Kidney (tissue), 13 donors: ENCODE measurements at regions not wholly inside any gene's neighbourhood (a gene's known extent, or its start where the extent isn't known, plus 50 kb on each side); places are given as distances from the start of the nearest gene placed in this dataset.
A peak's percentile ranks its signal among the peaks of the same experiment; 100 is the strongest.

ENCODE experiments used
- DNase-seq, 5 donors: peaks; one replicate each; pipeline ENCODE4 v3.0.0-alpha.2; 2013 to 2020
- FAIRE-seq: peaks from 2 replicates; lab custom pipeline; 2012; peaks lifted over from hg19 to GRCh38; lab: Jason Lieb, UNC
- H3K27ac ChIP-seq, 2 donors: one replicate each; pipeline ENCODE4 v1.7.0; 2013; ENCODE audit warnings: low read depth in 2 of 2, low read length in 2 of 2, inconsistent platforms in 1 of 2
- H3K27me3 ChIP-seq: one replicate; pipeline ENCODE4 v1.7.1; 2013; ENCODE audit warnings: low read length, inconsistent platforms; ENCODE audit not compliant: control insufficient read depth, insufficient read depth
- H3K36me3 ChIP-seq, 3 donors: one replicate each; pipeline versions ENCODE4 v1.7.0 to v1.7.1; 2013; ENCODE audit warnings: low read length in 3 of 3, control low read depth in 1 of 3, inconsistent platforms in 1 of 3; ENCODE audit not compliant: insufficient read depth in 3 of 3, control insufficient read depth in 2 of 3
- H3K4me1 ChIP-seq, 3 donors: one replicate each; pipeline versions ENCODE4 v1.7.0 to v1.7.1; 2013; ENCODE audit warnings: low read length in 3 of 3, inconsistent platforms in 1 of 3, low read depth in 1 of 3; ENCODE audit not compliant: control insufficient read depth in 2 of 3, insufficient read depth in 2 of 3
- H3K4me3 ChIP-seq, 3 donors: one replicate each; pipeline versions ENCODE4 v1.7.0 to v1.8.1; 2013; ENCODE audit warnings: low read length in 3 of 3, control low read depth in 1 of 3, inconsistent platforms in 1 of 3
- H3K9ac ChIP-seq, 3 donors: one replicate each; pipeline versions ENCODE4 v1.7.0 to v1.7.1; 2013; ENCODE audit warnings: low read length in 3 of 3, control low read depth in 1 of 3, inconsistent platforms in 1 of 3
- H3K9me3 ChIP-seq, 3 donors: one replicate each; pipeline versions ENCODE4 v1.7.0 to v1.7.1; 2013; ENCODE audit warnings: low read length in 3 of 3, control low read depth in 1 of 3, inconsistent platforms in 1 of 3; ENCODE audit not compliant: control insufficient read depth in 2 of 3, insufficient read depth in 1 of 3
- CTCF ChIP-seq: IDR thresholded peaks from 3 replicates; pipeline ENCODE4 v1.5.1; 2012; ENCODE audit warnings: mild to moderate bottlenecking, moderate library complexity, borderline replicate concordance; ENCODE audit not compliant: insufficient read depth; ENCODE audit errors: extremely low read depth
- intact Hi-C: fragments of 100-400 bp; cut with DNase I; formaldehyde crosslinking; loops from one replicate; pipeline ENCODE4 v1.11.1; 2022
- donor health status: control.
- donor health status: control.
- donor health status: control.
- donor health status: control.
- donor health status: control.
- donor health status: DM: yes; HTN: yes; CAD: no.
- donor health status: Normal renal cell carcinoma (clear cell type).

GRCh38 chr2:42867093-42868065 is 75.0 kb upstream of the HAAO start:
- H3K27me3 ChIP-seq, result no peaks in the 10 kb centered on the region
- DNase-seq, result peak in 1 of 5 donors; percentile 7
- peaks cover 0 to 10% (median 0%) of the 10 kb centered on the region in 3 donors for H3K9me3 ChIP-seq
- intact Hi-C loops, result no loop called here
- no peak for FAIRE-seq
- H3K4me1 ChIP-seq, result peaks cover 0 to 5% (median 3%) of the 10 kb centered on the region in 3 donors
- peak overlapping the region; percentile 48 to 51 for H3K27ac ChIP-seq
- H3K36me3 ChIP-seq, result no peaks in the 10 kb centered on the region
- TF ChIP-seq CTCF, result no peak
- H3K4me3 ChIP-seq, result no peak overlapping the region
- peak overlapping the region in 1 of 3 donors; percentile 29 for H3K9ac ChIP-seq

- H3K4me3 ChIP-seq, result no peak overlapping the region
- H3K27ac ChIP-seq, result peak overlapping the region; percentile 48 to 51
- H3K36me3 ChIP-seq, result no peaks in the 10 kb centered on the region
- no peak for TF ChIP-seq CTCF
- intact Hi-C loops, result no loop called here
- H3K4me1 ChIP-seq, result peaks cover 0 to 5% (median 3%) of the 10 kb centered on the region in 3 donors
- peak overlapping the region in 1 of 3 donors; percentile 29 for H3K9ac ChIP-seq
- DNase-seq, result peak in 1 of 5 donors; percentile 22
- FAIRE-seq, result no peak
- H3K27me3 ChIP-seq, result no peaks in the 10 kb centered on the region
- H3K9me3 ChIP-seq, result peaks cover 0 to 10% (median 0%) of the 10 kb centered on the region in 3 donors
Observed at GRCh38 chr2:42865884-42866881, 73.8 kb upstream of the HAAO start.

- Histone ChIP-seq H3K9me3 (peaks cover 0 to 10% (median 0%) of the 10 kb centered on the region in 3 donors), H3K9ac (no peak overlapping the region), H3K4me3 (no peak overlapping the region), H3K27ac (no peak overlapping the region), H3K27me3 (no peaks in the 10 kb centered on the region), H3K4me1 (peaks cover 0 to 5% (median 3%) of the 10 kb centered on the region in 3 donors), H3K36me3 (no peaks in the 10 kb centered on the region)
- intact Hi-C loops, result no loop called here
- FAIRE-seq (no peak), DNase-seq (peak in 1 of 5 donors; percentile 22)
- TF ChIP-seq CTCF, result no peak
Observed at GRCh38 chr2:42864641-42865280, 72.4 kb upstream of the HAAO start.
